PC-3 (cell line): ENCODE measurements at regions not wholly inside any gene's neighbourhood (a gene's known extent, or its start where the extent isn't known, plus 50 kb on each side); places are given as distances from the start of the nearest gene placed in this dataset.

Source experiments
- ATAC-seq: fragments of 200-7000 bp; cut with Tn5 transposase; 2 replicates; pipeline ENCODE4 v1.9.1; 2020; ENCODE audit warnings: mild to moderate bottlenecking, moderate library complexity
- BruUV-seq: library from RNA; stranded (reverse); fragments of 400-500 nt; replicated peaks from 2 replicates; lab custom pipeline; 2021; lab: Mats Ljungman, UMichigan
- CTCF ChIA-PET: fragments of 300-600 bp; sonication (Branson Sonifier 250); formaldehyde crosslinking; loops from one replicate; lab custom pipeline; 2022; ENCODE audit warnings: antibody characterized with exemption; lab: Charles Lee
- POLR2A ChIA-PET: fragments of 300-600 bp; sonication (Branson Sonifier 250); formaldehyde crosslinking; loops from one replicate; lab custom pipeline; 2022; ENCODE audit warnings: antibody characterized with exemption; ENCODE audit not compliant: unreplicated experiment; lab: Charles Lee
- DNase-seq: peaks from one replicate; pipeline ENCODE4 v3.0.0-alpha.2; 2015
- H2AFZ ChIP-seq: fragments of 300-600 bp; sonication (generic); 2 replicates; pipeline ENCODE4 v1.6.0; 2016; ENCODE audit warnings: antibody characterized with exemption, low read length
- H3F3A ChIP-seq: fragments of 300-600 bp; sonication (generic); one replicate; pipeline ENCODE4 v1.6.0; 2017; ENCODE audit warnings: antibody characterized with exemption, low read length, control low read depth, mild to moderate bottlenecking; ENCODE audit not compliant: unreplicated experiment
- H3K27ac ChIP-seq: fragments of 300-600 bp; sonication (generic); 2 replicates; pipeline ENCODE4 v1.5.1; 2016; ENCODE audit warnings: mild to moderate bottlenecking, low read length
- H3K27me3 ChIP-seq: fragments of 300-600 bp; sonication (generic); 2 replicates; pipeline ENCODE4 v1.6.1; 2016; ENCODE audit warnings: low read length, mixed read lengths
- H3K36me3 ChIP-seq: fragments of 300-600 bp; sonication (generic); 2 replicates; pipeline ENCODE4 v1.6.1; 2016; ENCODE audit warnings: low read depth, mixed run types, low read length, mixed read lengths
- H3K4me1 ChIP-seq: fragments of 300-600 bp; sonication (generic); 2 replicates; pipeline ENCODE4 v1.5.1; 2016; ENCODE audit warnings: low read length; ENCODE audit not compliant: insufficient read depth
- H3K4me2 ChIP-seq: fragments of 300-600 bp; sonication (generic); 2 replicates; pipeline ENCODE4 v1.6.0; 2016; ENCODE audit warnings: low read length
- H3K4me3 ChIP-seq: fragments of 300-600 bp; sonication (generic); 2 replicates; pipeline ENCODE4 v1.5.1; 2016; ENCODE audit warnings: mild to moderate bottlenecking, low read length, mixed read lengths
- H3K79me2 ChIP-seq: fragments of 300-600 bp; sonication (generic); 2 replicates; pipeline ENCODE4 v1.6.1; 2017; ENCODE audit warnings: low read length, mixed read lengths
- H3K9ac ChIP-seq: fragments of 300-600 bp; sonication (generic); 2 replicates; pipeline ENCODE4 v1.6.0; 2016; ENCODE audit warnings: mild to moderate bottlenecking, low read length
- H3K9me2 ChIP-seq: fragments of 300-600 bp; sonication (generic); replicated peaks from 2 replicates; pipeline ENCODE4 v1.6.1; 2016; ENCODE audit warnings: mixed run types, low read length, mixed read lengths
- H3K9me3 ChIP-seq: fragments of 300-600 bp; sonication (generic); 2 replicates; pipeline ENCODE4 v1.6.1; 2016; ENCODE audit warnings: low read length, mixed read lengths
- H4K20me1 ChIP-seq: fragments of 300-600 bp; sonication (generic); 2 replicates; pipeline ENCODE4 v1.6.1; 2016; ENCODE audit warnings: low read length, mixed read lengths
- CTCF ChIP-seq: fragments of 300-600 bp; sonication (generic); conservative IDR thresholded peaks from 2 replicates; pipeline ENCODE4 v1.5.1; 2017; ENCODE audit warnings: antibody characterized with exemption, low read depth, mild to moderate bottlenecking, low read length
- EZH2 ChIP-seq: fragments of 300-600 bp; sonication (generic); IDR thresholded peaks from one replicate; pipeline ENCODE4 v1.6.1; 2017; ENCODE audit warnings: antibody characterized with exemption, mild to moderate bottlenecking, low read length; ENCODE audit not compliant: unreplicated experiment
- EZH2phosphoT487 ChIP-seq: fragments of 300-600 bp; sonication (generic); IDR thresholded peaks from 2 replicates; pipeline ENCODE4 v1.6.1; 2018; ENCODE audit warnings: mild to moderate bottlenecking, antibody characterized with exemption, low read length, borderline replicate concordance
- intact Hi-C: fragments of 100-400 bp; cut with micrococcal nuclease; formaldehyde crosslinking; loops from 2 replicates; pipeline ENCODE4 v1.9.0; 2023

GRCh38 chr5:38151878-38152277 is 106.5 kb upstream of the EGFLAM start:
- Histone ChIP-seq H3K9ac (no peak overlapping the region), H3K27ac (no peak overlapping the region), H3K27me3 (peaks cover 78% of the 10 kb centered on the region), H3F3A (no peaks in the 10 kb centered on the region), H3K4me2 (no peak overlapping the region), H3K9me2 (no peaks in the 10 kb centered on the region), H3K79me2 (no peaks in the 10 kb centered on the region), H3K36me3 (no peaks in the 10 kb centered on the region), H3K9me3 (no peaks in the 10 kb centered on the region), H2AFZ (no peak overlapping the region), H3K4me1 (no peaks in the 10 kb centered on the region), H4K20me1 (no peaks in the 10 kb centered on the region), H3K4me3 (no peak overlapping the region)
- TF ChIP-seq CTCF: no peak
- TF ChIP-seq EZH2phosphoT487: no peak
- no peak for TF ChIP-seq EZH2
- ATAC-seq (no peak), DNase-seq (peak; percentile 11)
- CTCF ChIA-PET: no interaction called here
- no TSS peak for BruUV-seq
- POLR2A ChIA-PET: no interaction called here
- intact Hi-C loops: no loop called here

GRCh38 chr5:38149815-38150195 is 108.6 kb upstream of the EGFLAM start:
- ATAC-seq: no peak
- H3K9me2 ChIP-seq: no peaks in the 10 kb centered on the region
- no peak overlapping the region for H2AFZ ChIP-seq
- ChIA-PET POLR2A (no interaction called here), CTCF (no interaction called here)
- no peaks in the 10 kb centered on the region for H3K79me2 ChIP-seq
- no peaks in the 10 kb centered on the region for H3F3A ChIP-seq
- DNase-seq: no peak
- no peak overlapping the region for H3K9ac ChIP-seq
- H3K4me3 ChIP-seq: no peak overlapping the region
- H4K20me1 ChIP-seq: no peaks in the 10 kb centered on the region
- intact Hi-C loops: no loop called here
- no peak overlapping the region for H3K27ac ChIP-seq
- TF ChIP-seq EZH2: no peak
- no peak for TF ChIP-seq EZH2phosphoT487
- no peak for TF ChIP-seq CTCF
- H3K27me3 ChIP-seq: peaks cover 76% of the 10 kb centered on the region
- H3K36me3 ChIP-seq: no peaks in the 10 kb centered on the region
- no peaks in the 10 kb centered on the region for H3K9me3 ChIP-seq
- no TSS peak for BruUV-seq
- no peaks in the 10 kb centered on the region for H3K4me1 ChIP-seq
- no peak overlapping the region for H3K4me2 ChIP-seq

GRCh38 chr5:38148021-38148625 is 110.2 kb upstream of the EGFLAM start:
- Histone ChIP-seq H3K4me3 (no peak overlapping the region), H3K36me3 (no peaks in the 10 kb centered on the region), H2AFZ (no peak overlapping the region), H3K27me3 (peaks cover 76% of the 10 kb centered on the region), H3K27ac (no peak overlapping the region), H3F3A (no peaks in the 10 kb centered on the region), H3K4me2 (no peak overlapping the region), H3K4me1 (no peaks in the 10 kb centered on the region), H4K20me1 (no peaks in the 10 kb centered on the region), H3K9me3 (no peaks in the 10 kb centered on the region), H3K9me2 (no peaks in the 10 kb centered on the region), H3K79me2 (no peaks in the 10 kb centered on the region), H3K9ac (no peak overlapping the region)
- DNase-seq (no peak), ATAC-seq (no peak)
- TF ChIP-seq EZH2phosphoT487: no peak
- no peak for TF ChIP-seq CTCF
- no peak for TF ChIP-seq EZH2
- POLR2A ChIA-PET: no interaction called here
- no TSS peak for BruUV-seq
- intact Hi-C loops: no loop called here
- CTCF ChIA-PET: no interaction called here
